HG02588 (cell line): ENCODE measurements at regions not wholly inside any gene's neighbourhood (a gene's known extent, or its start where the extent isn't known, plus 50 kb on each side); places are given as distances from the start of the nearest gene placed in this dataset.

Experiments used
- ATAC-seq: cut with Tn5 transposase; IDR thresholded peaks from one replicate; pipeline ENCODE4 v1.9.1; 2021; ENCODE audit warnings: mild to moderate bottlenecking, moderate library complexity; ENCODE audit not compliant: unreplicated experiment

GRCh38 chr13:47539317-47539716, 461.8 kb downstream of the SUCLA2 start:
- no peak for ATAC-seq

- no peak for ATAC-seq
Measured at GRCh38 chr13:47523771-47524170, 477.3 kb downstream of the SUCLA2 start.

- ATAC-seq = no peak
Measured at GRCh38 chr13:47521890-47522487, 479.1 kb downstream of the SUCLA2 start.

- ATAC-seq = no peak
Measured at GRCh38 chr13:47519626-47520025, 481.4 kb downstream of the SUCLA2 start.

- ATAC-seq = no peak
Measured at GRCh38 chr13:47518530-47518929, 482.5 kb downstream of the SUCLA2 start.

- no peak for ATAC-seq
Measured at GRCh38 chr13:47511647-47512046, 489.4 kb downstream of the SUCLA2 start.

GRCh38 chr13:47508527-47509228, 492.4 kb downstream of the SUCLA2 start:
- no peak for ATAC-seq

GRCh38 chr13:47503475-47503874, 497.6 kb downstream of the SUCLA2 start:
- ATAC-seq = no peak

- ATAC-seq = no peak
Measured at GRCh38 chr13:47502166-47502565, 498.9 kb downstream of the SUCLA2 start.

GRCh38 chr13:47499358-47500150, 501.5 kb downstream of the SUCLA2 start:
- ATAC-seq = no peak

- ATAC-seq = no peak
Measured at GRCh38 chr13:47484548-47484947, 516.5 kb downstream of the SUCLA2 start.

GRCh38 chr13:47481536-47481935, 519.5 kb downstream of the SUCLA2 start:
- no peak for ATAC-seq

GRCh38 chr13:47480951-47481350, 520.1 kb downstream of the SUCLA2 start:
- ATAC-seq = no peak

- ATAC-seq = no peak
Measured at GRCh38 chr13:47480121-47480520, 521.0 kb downstream of the SUCLA2 start.

GRCh38 chr13:47478985-47479384, 522.1 kb downstream of the SUCLA2 start:
- ATAC-seq = no peak

- no peak for ATAC-seq
Measured at GRCh38 chr13:47475441-47475948, 525.6 kb downstream of the SUCLA2 start.

GRCh38 chr13:47474839-47475238, 526.2 kb downstream of the SUCLA2 start:
- ATAC-seq = no peak

GRCh38 chr13:47474326-47474725, 526.7 kb downstream of the SUCLA2 start:
- no peak for ATAC-seq

GRCh38 chr13:47472516-47472915, 528.6 kb downstream of the SUCLA2 start:
- ATAC-seq = no peak

- no peak for ATAC-seq
Measured at GRCh38 chr13:47463726-47464125, 537.3 kb downstream of the SUCLA2 start.

- no peak for ATAC-seq
Measured at GRCh38 chr13:47463002-47463401, 538.1 kb downstream of the SUCLA2 start.

- no peak for ATAC-seq
Measured at GRCh38 chr13:47461816-47462215, 539.3 kb downstream of the SUCLA2 start.
